Nucleus accumbens (tissue), 56 donors: ENCODE measurements at regions not wholly inside any gene's neighbourhood (a gene's known extent, or its start where the extent isn't known, plus 50 kb on each side); places are given as distances from the start of the nearest gene placed in this dataset.
"Not testable (repeated sequence)": the region's sequence is repeated elsewhere in the genome, so short reads cannot be mapped to it uniquely, and the experiment has no call there.

Experiments
- DNase-seq, 56 donors: peaks; one replicate each; lab custom pipeline; 2025; lab: John Stamatoyannopoulos, UW

- no peak for DNase-seq
Observed at GRCh38 chr10:42984035-42984610, 92.7 kb upstream of the RET start.

GRCh38 chr10:42984761-42985325 lies 92.0 kb upstream of the RET start:
- DNase-seq, result no peak

- no peak for DNase-seq
Observed at GRCh38 chr10:42985436-42986316, 91.2 kb upstream of the RET start.

- no peak for DNase-seq
Observed at GRCh38 chr10:42986633-42987032, 90.2 kb upstream of the RET start.

- DNase-seq, result no peak
Observed at GRCh38 chr10:42987121-42987541, 89.7 kb upstream of the RET start.

- DNase-seq, result no peak
Observed at GRCh38 chr10:42987575-42987974, 89.3 kb upstream of the RET start.

- no peak for DNase-seq
Observed at GRCh38 chr10:42988069-42988468, 88.8 kb upstream of the RET start.

GRCh38 chr10:42988517-42989395 lies 88.1 kb upstream of the RET start:
- DNase-seq, result peak in 15 of 56 donors; percentile 17 to 52 (median 32)

- DNase-seq, result no peak
Observed at GRCh38 chr10:42989481-42989921, 87.4 kb upstream of the RET start.

GRCh38 chr10:42990016-42990720 lies 86.7 kb upstream of the RET start:
- no peak for DNase-seq

- no peak for DNase-seq
Observed at GRCh38 chr10:42990721-42991441, 86.0 kb upstream of the RET start.

- DNase-seq, result no peak
Observed at GRCh38 chr10:42991442-42992098, 85.3 kb upstream of the RET start.

GRCh38 chr10:42992156-42992956 lies 84.5 kb upstream of the RET start:
- DNase-seq, result no peak

GRCh38 chr10:42992957-42993390 lies 83.9 kb upstream of the RET start:
- DNase-seq, result no peak

- not testable (repeated sequence) for DNase-seq
Observed at GRCh38 chr10:42994909-42995308, 82.0 kb upstream of the RET start.

- DNase-seq, result no peak
Observed at GRCh38 chr10:42995537-42995936, 81.3 kb upstream of the RET start.

GRCh38 chr10:42996588-42996987 lies 80.3 kb upstream of the RET start:
- DNase-seq, result no peak
